SK-N-MC (cell line): ENCODE measurements at regions not wholly inside any gene's neighbourhood (a gene's known extent, or its start where the extent isn't known, plus 50 kb on each side); places are given as distances from the start of the nearest gene placed in this dataset.

Experiments used
- EZH2 ChIP-seq: fragments of 200-600 bp; sonication (generic); IDR thresholded peaks from one replicate; pipeline ENCODE4 v1.6.1; 2017; ENCODE audit warnings: antibody characterized with exemption
- FOXP2 ChIP-seq: optimal IDR thresholded peaks from 2 replicates; pipeline ENCODE3; 2011; ENCODE audit warnings: mild to moderate bottlenecking, moderate library complexity; ENCODE audit not compliant: insufficient read depth; ENCODE audit errors: extremely low read length, control extremely low read depth
- POLR2AphosphoS5 ChIP-seq: IDR thresholded peaks from 2 replicates; pipeline ENCODE4 v1.6.1; 2012; ENCODE audit warnings: mild to moderate bottlenecking, low read depth, low read length, borderline replicate concordance

GRCh38 chr1:213690341-213690917 is 297.3 kb upstream of the PROX1 start:
- TF ChIP-seq POLR2AphosphoS5 (no peak), EZH2 (no peak), FOXP2 (no peak)
